Lower lobe of right lung (tissue), 2 donors: ENCODE measurements at regions not wholly inside any gene's neighbourhood (a gene's known extent, or its start where the extent isn't known, plus 50 kb on each side); places are given as distances from the start of the nearest gene placed in this dataset.

Experiments
- ATAC-seq, 2 donors: fragments of 200-7000 bp; cut with Tn5 transposase; one replicate each; pipeline ENCODE4 v1.9.1; 2020 to 2022; ENCODE audit warnings: mild to moderate bottlenecking in 2 of 2, moderate library complexity in 2 of 2
- DNase-seq: peaks from one replicate; pipeline ENCODE4 v3.0.0-alpha.2; 2020
- H3K27ac ChIP-seq: fragments of 200-600 bp; one replicate; pipeline ENCODE4 v1.8.0; 2022
- H3K27me3 ChIP-seq: fragments of 200-600 bp; one replicate; pipeline ENCODE4 v1.8.0; 2022; ENCODE audit warnings: low read depth
- H3K36me3 ChIP-seq: fragments of 200-600 bp; one replicate; pipeline ENCODE4 v1.8.0; 2022; ENCODE audit warnings: mild to moderate bottlenecking
- H3K4me1 ChIP-seq: fragments of 200-600 bp; one replicate; pipeline ENCODE4 v1.8.0; 2022
- H3K4me3 ChIP-seq: fragments of 200-600 bp; one replicate; pipeline ENCODE4 v1.8.0; 2022; ENCODE audit warnings: mild to moderate bottlenecking
- H3K9me3 ChIP-seq: fragments of 200-600 bp; one replicate; pipeline ENCODE4 v1.8.0; 2022
- CTCF ChIP-seq: fragments of 200-600 bp; IDR thresholded peaks from one replicate; pipeline ENCODE4 v1.8.0; 2022; ENCODE audit warnings: antibody characterized with exemption, mild to moderate bottlenecking
- intact Hi-C: fragments of 100-400 bp; cut with DNase I; formaldehyde crosslinking; loops from one replicate; pipeline ENCODE4 v1.11.0; 2022
- donor health status: DM: no; HTN: yes; CAD: no; lungs with severe emphysema.

GRCh38 chr9:16179566-16179965 is 626.7 kb downstream of the CCDC171 start:
- ATAC-seq (no peak), DNase-seq (no peak)
- Histone ChIP-seq H3K27me3 (no peaks in the 10 kb centered on the region), H3K27ac (no peak overlapping the region), H3K9me3 (no peaks in the 10 kb centered on the region), H3K36me3 (no peaks in the 10 kb centered on the region), H3K4me1 (no peaks in the 10 kb centered on the region), H3K4me3 (no peak overlapping the region)
- intact Hi-C loops = no loop called here
- TF ChIP-seq CTCF = no peak

DNA sequence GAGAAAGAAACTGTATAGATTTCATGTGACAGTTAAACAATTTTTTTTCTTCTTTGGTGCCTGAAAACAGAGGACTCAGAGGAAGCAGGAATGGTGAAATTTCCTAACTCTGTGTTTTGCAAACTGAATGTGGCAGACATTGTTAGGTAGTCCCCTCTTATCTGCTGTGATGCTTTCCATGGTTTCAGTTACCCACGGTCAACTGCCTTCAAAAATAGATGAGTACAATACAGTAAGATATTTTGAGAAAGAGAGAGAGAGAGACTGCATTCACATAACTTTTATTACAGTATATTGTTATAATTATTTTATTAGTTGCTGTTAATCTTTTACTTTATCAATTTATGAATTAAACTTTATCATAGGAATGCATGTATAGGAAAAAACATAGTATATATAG is 627.2 kb downstream of the CCDC171 start:
- no peak for TF ChIP-seq CTCF
- Histone ChIP-seq H3K4me1 (no peaks in the 10 kb centered on the region), H3K27ac (no peak overlapping the region), H3K4me3 (no peak overlapping the region), H3K36me3 (no peaks in the 10 kb centered on the region), H3K9me3 (no peaks in the 10 kb centered on the region), H3K27me3 (no peaks in the 10 kb centered on the region)
- intact Hi-C loops = no loop called here
- ATAC-seq (no peak), DNase-seq (no peak)

DNA sequence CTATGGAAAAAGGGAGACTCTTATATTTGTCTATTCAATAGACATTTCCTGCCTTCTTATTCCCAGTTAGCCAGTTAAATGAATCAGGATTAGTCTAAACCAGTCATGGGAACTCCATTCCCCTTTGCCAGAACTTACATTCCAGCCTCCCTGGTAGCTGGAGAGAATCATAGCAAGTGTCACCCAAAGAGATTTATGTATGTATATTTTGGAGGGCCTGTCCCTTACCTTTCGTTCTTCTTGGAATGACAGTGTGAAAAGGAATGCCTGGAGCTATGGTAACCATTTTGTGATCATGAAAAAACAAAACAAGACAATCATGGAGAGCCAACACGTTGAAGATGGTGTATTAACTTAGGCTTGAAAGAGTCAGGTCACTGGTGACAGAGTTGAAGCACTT is 627.7 kb downstream of the CCDC171 start:
- Histone ChIP-seq H3K27ac (no peak overlapping the region), H3K36me3 (no peaks in the 10 kb centered on the region), H3K4me3 (no peak overlapping the region), H3K9me3 (no peaks in the 10 kb centered on the region), H3K4me1 (no peaks in the 10 kb centered on the region), H3K27me3 (no peaks in the 10 kb centered on the region)
- intact Hi-C loops = no loop called here
- no peak for TF ChIP-seq CTCF
- DNase-seq = no peak
- ATAC-seq = no peak

DNA sequence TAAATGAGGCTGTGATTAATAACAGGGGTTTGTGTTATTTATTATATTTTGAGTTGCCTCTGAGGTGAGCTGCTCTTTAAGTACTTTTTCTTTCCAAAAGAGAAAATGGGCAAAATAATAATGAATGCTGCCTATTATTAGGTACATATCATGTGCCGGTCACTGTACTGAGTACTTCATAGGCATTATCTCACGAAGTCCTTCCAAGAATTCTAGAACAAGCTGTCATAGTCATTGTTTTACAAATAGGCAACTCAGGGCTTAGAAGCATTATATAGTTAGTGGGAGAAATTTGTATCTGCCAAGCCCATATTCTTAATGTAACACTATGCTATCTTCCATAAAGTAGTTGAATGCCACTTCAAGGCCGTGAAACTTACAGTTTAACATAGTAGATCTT is 628.7 kb downstream of the CCDC171 start:
- no peaks in the 10 kb centered on the region for H3K27me3 ChIP-seq
- no peak for ATAC-seq
- no peak overlapping the region for H3K27ac ChIP-seq
- no peaks in the 10 kb centered on the region for H3K36me3 ChIP-seq
- H3K4me3 ChIP-seq = no peak overlapping the region
- no peaks in the 10 kb centered on the region for H3K9me3 ChIP-seq
- H3K4me1 ChIP-seq = no peaks in the 10 kb centered on the region
- intact Hi-C loops = no loop called here
- DNase-seq = no peak
- no peak for TF ChIP-seq CTCF

DNA sequence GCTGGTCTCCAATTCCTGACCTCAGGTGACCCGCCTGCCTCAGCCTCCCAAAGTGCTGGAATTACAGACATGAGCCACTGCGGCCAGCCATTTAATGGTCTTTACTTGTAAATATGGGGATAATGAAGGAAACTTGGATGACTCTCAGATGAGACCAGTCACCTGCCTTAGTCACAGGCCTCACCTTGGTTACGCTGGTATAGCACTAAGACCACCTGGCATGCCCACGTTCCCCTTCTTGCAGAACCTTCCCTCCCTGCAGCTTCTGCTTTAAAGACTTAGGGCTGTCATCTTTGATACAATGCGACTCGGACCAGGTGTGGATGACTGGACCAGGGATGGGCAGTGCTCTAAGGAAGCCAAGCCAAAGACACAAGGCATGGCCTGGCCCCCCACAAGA is 629.9 kb downstream of the CCDC171 start:
- Histone ChIP-seq H3K9me3 (no peaks in the 10 kb centered on the region), H3K27me3 (no peaks in the 10 kb centered on the region), H3K4me1 (no peaks in the 10 kb centered on the region), H3K27ac (no peak overlapping the region), H3K36me3 (no peaks in the 10 kb centered on the region), H3K4me3 (no peak overlapping the region)
- intact Hi-C loops = no loop called here
- no peak for DNase-seq
- no peak for ATAC-seq
- TF ChIP-seq CTCF = no peak

- DNase-seq (no peak), ATAC-seq (no peak)
- no peak overlapping the region for H3K27ac ChIP-seq
- no peaks in the 10 kb centered on the region for H3K9me3 ChIP-seq
- no peaks in the 10 kb centered on the region for H3K4me1 ChIP-seq
- no peaks in the 10 kb centered on the region for H3K27me3 ChIP-seq
- TF ChIP-seq CTCF = no peak
- intact Hi-C loops = no loop called here
- H3K4me3 ChIP-seq = no peak overlapping the region
- H3K36me3 ChIP-seq = no peaks in the 10 kb centered on the region
Measured at GRCh38 chr9:16184964-16185646, 632.3 kb downstream of the CCDC171 start.
